Neural cell (in vitro differentiated cells): ENCODE measurements at regions not wholly inside any gene's neighbourhood (a gene's known extent, or its start where the extent isn't known, plus 50 kb on each side); places are given as distances from the start of the nearest gene placed in this dataset.

Experiments
- H2AFZ ChIP-seq: fragments of 200-600, 300-800 bp; sonication (generic), shearing (Covaris generic); 2 replicates; pipeline ENCODE4 v1.6.0; 2014; ENCODE audit warnings: low read depth, mild to moderate bottlenecking, antibody characterized with exemption, low read length, moderate library complexity
- H3F3A ChIP-seq: fragments of 200-600 bp; shearing (Covaris generic); 2 replicates; pipeline ENCODE4 v1.6.1; 2016; ENCODE audit warnings: mild to moderate bottlenecking, moderate library complexity, mixed read lengths, antibody characterized with exemption, low read length; ENCODE audit not compliant: insufficient read depth, poor library complexity, severe bottlenecking
- H3K27ac ChIP-seq: fragments of 200-600, 300-800 bp; sonication (generic), shearing (Covaris generic); 2 replicates; pipeline ENCODE4 v1.5.1; 2014; ENCODE audit warnings: mild to moderate bottlenecking, low read length, moderate library complexity
- H3K27me3 ChIP-seq: fragments of 300-800, 200-600 bp; sonication (generic), shearing (Covaris generic); 2 replicates; pipeline ENCODE4 v1.6.0; 2014; ENCODE audit warnings: mild to moderate bottlenecking, low read depth, low read length, moderate library complexity; ENCODE audit not compliant: insufficient read depth
- H3K36me3 ChIP-seq: fragments of 300-800, 200-600 bp; sonication (generic), shearing (Covaris generic); 2 replicates; pipeline ENCODE4 v1.5.1; 2014; ENCODE audit warnings: mild to moderate bottlenecking, antibody characterized with exemption, low read length, moderate library complexity; ENCODE audit not compliant: insufficient read depth
- H3K4me2 ChIP-seq: fragments of 300-800, 200-600 bp; sonication (generic), shearing (Covaris generic); 2 replicates; pipeline ENCODE4 v1.6.0; 2014; ENCODE audit warnings: mild to moderate bottlenecking, low read length
- H3K4me3 ChIP-seq: fragments of 300-800, 200-600 bp; sonication (generic), shearing (Covaris generic); 2 replicates; pipeline ENCODE4 v1.5.1; 2014; ENCODE audit warnings: mild to moderate bottlenecking, low read length, moderate library complexity
- H3K79me2 ChIP-seq: fragments of 200-600 bp; shearing (Covaris generic); replicated peaks from 2 replicates; pipeline ENCODE4 v1.6.0; 2014; ENCODE audit warnings: mild to moderate bottlenecking, low read length, moderate library complexity; ENCODE audit not compliant: insufficient read depth
- H3K9ac ChIP-seq: fragments of 300-800, 200-600 bp; sonication (generic), shearing (Covaris generic); 2 replicates; pipeline ENCODE4 v1.6.1; 2016; ENCODE audit warnings: mild to moderate bottlenecking, low read length, mixed read lengths
- H3K9me2 ChIP-seq: fragments of 200-600 bp; shearing (Covaris generic); 2 replicates; pipeline ENCODE4 v1.6.1; 2016; ENCODE audit warnings: mild to moderate bottlenecking, low read length, mixed read lengths; ENCODE audit not compliant: insufficient read depth
- H3K9me3 ChIP-seq: fragments of 200-600, 300-800 bp; sonication (generic), shearing (Covaris generic); 2 replicates; pipeline ENCODE4 v1.6.1; 2016; ENCODE audit warnings: mild to moderate bottlenecking, mixed run types, low read length, moderate library complexity, mixed read lengths
- H4K20me1 ChIP-seq: fragments of 200-600 bp; shearing (Covaris generic); 2 replicates; pipeline ENCODE4 v1.6.1; 2016; ENCODE audit warnings: mild to moderate bottlenecking, mixed run types; ENCODE audit not compliant: insufficient read depth
- EP300 ChIP-seq: fragments of 450-650 bp; conservative IDR thresholded peaks from 2 replicates; pipeline ENCODE4 v1.6.1; 2014; ENCODE audit warnings: antibody characterized with exemption, mild to moderate bottlenecking, moderate library complexity; ENCODE audit not compliant: poor library complexity, severe bottlenecking
- EZH2 ChIP-seq: fragments of 200-600, 300-800 bp; shearing (Covaris generic), sonication (generic); IDR thresholded peaks from 2 replicates; pipeline ENCODE4 v1.6.1; 2014; ENCODE audit warnings: antibody characterized with exemption, low read length, borderline replicate concordance, mild to moderate bottlenecking; ENCODE audit not compliant: insufficient read depth, poor library complexity, severe bottlenecking
- MXI1 ChIP-seq: fragments of 450-650 bp; conservative IDR thresholded peaks from 2 replicates; pipeline ENCODE4 v1.6.1; 2014; ENCODE audit warnings: antibody characterized with exemption, mild to moderate bottlenecking; ENCODE audit not compliant: poor library complexity, severe bottlenecking
- POLR2AphosphoS5 ChIP-seq: IDR thresholded peaks from 2 replicates; pipeline ENCODE4 v1.6.1; 2012
- RAD21 ChIP-seq: fragments of 450-650 bp; conservative IDR thresholded peaks from 2 replicates; pipeline ENCODE4 v1.6.1; 2014; ENCODE audit warnings: antibody characterized with exemption, mild to moderate bottlenecking, moderate library complexity
- SMC3 ChIP-seq: fragments of 450-650 bp; conservative IDR thresholded peaks from 2 replicates; pipeline ENCODE4 v1.6.1; 2014; ENCODE audit warnings: antibody characterized with exemption, mild to moderate bottlenecking, moderate library complexity; ENCODE audit not compliant: poor library complexity
- TAF1 ChIP-seq: IDR thresholded peaks from 2 replicates; pipeline ENCODE4 v1.6.1; 2012; ENCODE audit warnings: low read depth
- TF ChIP-seq, protein P1 (sequence below): IDR thresholded peaks from 2 replicates; pipeline ENCODE4 v1.6.1; 2012; ENCODE audit warnings: borderline replicate concordance
- TF ChIP-seq, protein P2 (sequence below): fragments of 450-650 bp; IDR thresholded peaks from 2 replicates; pipeline ENCODE4 v1.5.1; 2014; ENCODE audit warnings: antibody characterized with exemption, mild to moderate bottlenecking, moderate library complexity; ENCODE audit not compliant: poor library complexity, severe bottlenecking

DNA sequence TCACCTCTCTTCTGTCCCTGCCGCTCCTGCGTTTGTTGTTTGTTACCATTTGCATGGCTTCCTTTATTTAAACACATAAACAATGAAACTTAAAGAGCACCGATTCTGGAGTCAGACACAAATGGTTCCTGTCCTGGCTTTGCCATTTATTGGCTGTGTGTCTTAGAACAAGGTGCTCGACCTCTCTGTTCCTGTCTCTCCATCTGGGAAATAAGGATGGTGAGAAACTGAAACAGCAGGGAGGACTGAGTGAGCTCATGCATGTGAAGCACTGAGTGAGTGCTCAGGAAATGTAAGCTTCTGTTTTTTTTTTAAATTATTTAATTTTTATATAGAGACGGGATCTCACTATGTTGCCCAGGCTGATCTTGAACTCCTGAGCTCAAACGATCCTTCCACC, 148.2 kb upstream of the WNT4 start:
- H3F3A ChIP-seq = no peaks in the 10 kb centered on the region
- H3K4me2 ChIP-seq = no peak overlapping the region
- no peak for TF ChIP-seq MXI1
- no peak for TF ChIP-seq TAF1
- TF ChIP-seq, protein P1, sequence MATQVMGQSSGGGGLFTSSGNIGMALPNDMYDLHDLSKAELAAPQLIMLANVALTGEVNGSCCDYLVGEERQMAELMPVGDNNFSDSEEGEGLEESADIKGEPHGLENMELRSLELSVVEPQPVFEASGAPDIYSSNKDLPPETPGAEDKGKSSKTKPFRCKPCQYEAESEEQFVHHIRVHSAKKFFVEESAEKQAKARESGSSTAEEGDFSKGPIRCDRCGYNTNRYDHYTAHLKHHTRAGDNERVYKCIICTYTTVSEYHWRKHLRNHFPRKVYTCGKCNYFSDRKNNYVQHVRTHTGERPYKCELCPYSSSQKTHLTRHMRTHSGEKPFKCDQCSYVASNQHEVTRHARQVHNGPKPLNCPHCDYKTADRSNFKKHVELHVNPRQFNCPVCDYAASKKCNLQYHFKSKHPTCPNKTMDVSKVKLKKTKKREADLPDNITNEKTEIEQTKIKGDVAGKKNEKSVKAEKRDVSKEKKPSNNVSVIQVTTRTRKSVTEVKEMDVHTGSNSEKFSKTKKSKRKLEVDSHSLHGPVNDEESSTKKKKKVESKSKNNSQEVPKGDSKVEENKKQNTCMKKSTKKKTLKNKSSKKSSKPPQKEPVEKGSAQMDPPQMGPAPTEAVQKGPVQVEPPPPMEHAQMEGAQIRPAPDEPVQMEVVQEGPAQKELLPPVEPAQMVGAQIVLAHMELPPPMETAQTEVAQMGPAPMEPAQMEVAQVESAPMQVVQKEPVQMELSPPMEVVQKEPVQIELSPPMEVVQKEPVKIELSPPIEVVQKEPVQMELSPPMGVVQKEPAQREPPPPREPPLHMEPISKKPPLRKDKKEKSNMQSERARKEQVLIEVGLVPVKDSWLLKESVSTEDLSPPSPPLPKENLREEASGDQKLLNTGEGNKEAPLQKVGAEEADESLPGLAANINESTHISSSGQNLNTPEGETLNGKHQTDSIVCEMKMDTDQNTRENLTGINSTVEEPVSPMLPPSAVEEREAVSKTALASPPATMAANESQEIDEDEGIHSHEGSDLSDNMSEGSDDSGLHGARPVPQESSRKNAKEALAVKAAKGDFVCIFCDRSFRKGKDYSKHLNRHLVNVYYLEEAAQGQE = no peak
- TF ChIP-seq, protein P2, sequence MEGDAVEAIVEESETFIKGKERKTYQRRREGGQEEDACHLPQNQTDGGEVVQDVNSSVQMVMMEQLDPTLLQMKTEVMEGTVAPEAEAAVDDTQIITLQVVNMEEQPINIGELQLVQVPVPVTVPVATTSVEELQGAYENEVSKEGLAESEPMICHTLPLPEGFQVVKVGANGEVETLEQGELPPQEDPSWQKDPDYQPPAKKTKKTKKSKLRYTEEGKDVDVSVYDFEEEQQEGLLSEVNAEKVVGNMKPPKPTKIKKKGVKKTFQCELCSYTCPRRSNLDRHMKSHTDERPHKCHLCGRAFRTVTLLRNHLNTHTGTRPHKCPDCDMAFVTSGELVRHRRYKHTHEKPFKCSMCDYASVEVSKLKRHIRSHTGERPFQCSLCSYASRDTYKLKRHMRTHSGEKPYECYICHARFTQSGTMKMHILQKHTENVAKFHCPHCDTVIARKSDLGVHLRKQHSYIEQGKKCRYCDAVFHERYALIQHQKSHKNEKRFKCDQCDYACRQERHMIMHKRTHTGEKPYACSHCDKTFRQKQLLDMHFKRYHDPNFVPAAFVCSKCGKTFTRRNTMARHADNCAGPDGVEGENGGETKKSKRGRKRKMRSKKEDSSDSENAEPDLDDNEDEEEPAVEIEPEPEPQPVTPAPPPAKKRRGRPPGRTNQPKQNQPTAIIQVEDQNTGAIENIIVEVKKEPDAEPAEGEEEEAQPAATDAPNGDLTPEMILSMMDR = no peak
- no peak for TF ChIP-seq EZH2
- TF ChIP-seq RAD21 = no peak
- no peak for TF ChIP-seq SMC3
- no peak for TF ChIP-seq EP300
- no peak for TF ChIP-seq POLR2AphosphoS5

GRCh38 chr1:22291494-22291893, 148.6 kb upstream of the WNT4 start:
- Histone ChIP-seq H3K9me3 (no peaks in the 10 kb centered on the region), H3K27ac (no peak overlapping the region), H3K9ac (no peak overlapping the region), H3K4me2 (no peak overlapping the region), H3K79me2 (no peaks in the 10 kb centered on the region), H3K4me3 (no peak overlapping the region), H4K20me1 (no peaks in the 10 kb centered on the region), H3K27me3 (no peaks in the 10 kb centered on the region), H3F3A (no peaks in the 10 kb centered on the region), H3K36me3 (no peaks in the 10 kb centered on the region), H3K9me2 (no peaks in the 10 kb centered on the region), H2AFZ (no peak overlapping the region)
- TF ChIP-seq, protein P1 = no peak
- TF ChIP-seq MXI1 (no peak), EZH2 (no peak), EP300 (no peak)

More for the DNA sequence above, 148.2 kb upstream of the WNT4 start:
- Histone ChIP-seq H3K9ac (no peak overlapping the region), H3K4me3 (no peak overlapping the region), H3K9me3 (no peaks in the 10 kb centered on the region), H3K27ac (no peak overlapping the region), H2AFZ (no peak overlapping the region), H3K9me2 (no peaks in the 10 kb centered on the region), H4K20me1 (no peaks in the 10 kb centered on the region), H3K36me3 (no peaks in the 10 kb centered on the region), H3K79me2 (no peaks in the 10 kb centered on the region), H3K27me3 (no peaks in the 10 kb centered on the region)
